Activated naive CD8-positive, alpha-beta T cell treated with anti-CD3 and anti-CD28 coated beads for 36 hours (primary cell): ENCODE measurements at regions not wholly inside any gene's neighbourhood (a gene's known extent, or its start where the extent isn't known, plus 50 kb on each side); places are given as distances from the start of the nearest gene placed in this dataset.

ENCODE experiments used
- DNase-seq: peaks from one replicate; pipeline ENCODE4 v3.0.0; 2021
- H3K27ac Mint-ChIP-seq: one replicate; pipeline ENCODE4 v1.8.0; 2022; ENCODE audit warnings: mild to moderate bottlenecking, moderate library complexity, mixed read lengths
- H3K27me3 Mint-ChIP-seq: one replicate; pipeline ENCODE4 v1.8.0; 2022; ENCODE audit warnings: mild to moderate bottlenecking, mixed read lengths
- H3K36me3 Mint-ChIP-seq: one replicate; pipeline ENCODE4 v1.8.0; 2021; ENCODE audit warnings: mild to moderate bottlenecking, mixed read lengths
- H3K4me1 Mint-ChIP-seq: one replicate; pipeline ENCODE4 v1.8.0; 2021; ENCODE audit warnings: mixed read lengths
- H3K4me3 Mint-ChIP-seq: one replicate; pipeline ENCODE4 v1.8.0; 2022; ENCODE audit warnings: mild to moderate bottlenecking, moderate library complexity, mixed read lengths
- H3K9me3 Mint-ChIP-seq: one replicate; pipeline ENCODE4 v1.8.0; 2022; ENCODE audit warnings: mixed read lengths

GRCh38 chr2:104766683-104767082 is 87.2 kb upstream of the POU3F3 start:
- H3K27ac Mint-ChIP-seq, result no peak overlapping the region
- H3K4me1 Mint-ChIP-seq, result no peaks in the 10 kb centered on the region
- peaks cover 8% of the 10 kb centered on the region for H3K27me3 Mint-ChIP-seq
- H3K36me3 Mint-ChIP-seq, result no peaks in the 10 kb centered on the region
- no peaks in the 10 kb centered on the region for H3K9me3 Mint-ChIP-seq
- H3K4me3 Mint-ChIP-seq, result no peak overlapping the region
- DNase-seq, result no peak

- H3K4me3 Mint-ChIP-seq, result no peak overlapping the region
- H3K27ac Mint-ChIP-seq, result no peak overlapping the region
- H3K27me3 Mint-ChIP-seq, result peaks cover 8% of the 10 kb centered on the region
- H3K36me3 Mint-ChIP-seq, result no peaks in the 10 kb centered on the region
- no peaks in the 10 kb centered on the region for H3K9me3 Mint-ChIP-seq
- DNase-seq, result no peak
- no peaks in the 10 kb centered on the region for H3K4me1 Mint-ChIP-seq
Observed at GRCh38 chr2:104768694-104769093, 85.2 kb upstream of the POU3F3 start.

GRCh38 chr2:104769096-104769495 is 84.8 kb upstream of the POU3F3 start:
- DNase-seq, result no peak
- Mint-ChIP-seq H3K9me3 (no peaks in the 10 kb centered on the region), H3K36me3 (no peaks in the 10 kb centered on the region), H3K27ac (no peak overlapping the region), H3K4me3 (no peak overlapping the region), H3K4me1 (no peaks in the 10 kb centered on the region), H3K27me3 (peaks cover 8% of the 10 kb centered on the region)

- DNase-seq, result no peak
- peaks cover 7% of the 10 kb centered on the region for H3K27me3 Mint-ChIP-seq
- no peaks in the 10 kb centered on the region for H3K9me3 Mint-ChIP-seq
- no peak overlapping the region for H3K4me3 Mint-ChIP-seq
- H3K27ac Mint-ChIP-seq, result no peak overlapping the region
- H3K36me3 Mint-ChIP-seq, result no peaks in the 10 kb centered on the region
- H3K4me1 Mint-ChIP-seq, result no peaks in the 10 kb centered on the region
Observed at GRCh38 chr2:104772996-104773395, 80.9 kb upstream of the POU3F3 start.

GRCh38 chr2:104774631-104775030 is 79.3 kb upstream of the POU3F3 start:
- no peaks in the 10 kb centered on the region for H3K36me3 Mint-ChIP-seq
- no peak overlapping the region for H3K4me3 Mint-ChIP-seq

GRCh38 chr2:104777721-104778120 is 76.2 kb upstream of the POU3F3 start:
- Mint-ChIP-seq H3K36me3 (no peaks in the 10 kb centered on the region), H3K27ac (no peak overlapping the region), H3K4me3 (no peak overlapping the region), H3K27me3 (peaks cover 7% of the 10 kb centered on the region), H3K9me3 (no peaks in the 10 kb centered on the region), H3K4me1 (peaks cover 4% of the 10 kb centered on the region)
- no peak for DNase-seq

More at GRCh38 chr2:104774631-104775030, 79.3 kb upstream of the POU3F3 start:
- no peak for DNase-seq
- Mint-ChIP-seq H3K4me1 (no peaks in the 10 kb centered on the region), H3K9me3 (no peaks in the 10 kb centered on the region), H3K27me3 (peaks cover 7% of the 10 kb centered on the region), H3K27ac (no peak overlapping the region)

GRCh38 chr2:104781151-104781550 is 72.8 kb upstream of the POU3F3 start:
- peaks cover 4% of the 10 kb centered on the region for H3K4me1 Mint-ChIP-seq
- no peaks in the 10 kb centered on the region for H3K36me3 Mint-ChIP-seq
- no peak overlapping the region for H3K4me3 Mint-ChIP-seq
- no peak for DNase-seq
- H3K27ac Mint-ChIP-seq, result no peak overlapping the region
- no peaks in the 10 kb centered on the region for H3K9me3 Mint-ChIP-seq
- peaks cover 7% of the 10 kb centered on the region for H3K27me3 Mint-ChIP-seq

- no peak for DNase-seq
- Mint-ChIP-seq H3K27ac (no peak overlapping the region), H3K4me3 (no peak overlapping the region), H3K27me3 (peaks cover 8% of the 10 kb centered on the region), H3K4me1 (peaks cover 4% of the 10 kb centered on the region), H3K9me3 (no peaks in the 10 kb centered on the region), H3K36me3 (no peaks in the 10 kb centered on the region)
Observed at GRCh38 chr2:104784264-104784663, 69.7 kb upstream of the POU3F3 start.

- no peak for DNase-seq
- H3K36me3 Mint-ChIP-seq, result no peaks in the 10 kb centered on the region
- no peak overlapping the region for H3K4me3 Mint-ChIP-seq
- H3K27me3 Mint-ChIP-seq, result peaks cover 15% of the 10 kb centered on the region
- no peak overlapping the region for H3K27ac Mint-ChIP-seq
- H3K9me3 Mint-ChIP-seq, result no peaks in the 10 kb centered on the region
- no peaks in the 10 kb centered on the region for H3K4me1 Mint-ChIP-seq
Observed at GRCh38 chr2:104786204-104786603, 67.7 kb upstream of the POU3F3 start.

- H3K4me3 Mint-ChIP-seq, result no peak overlapping the region
- H3K27ac Mint-ChIP-seq, result no peak overlapping the region
Observed at GRCh38 chr2:104786821-104787220, 67.1 kb upstream of the POU3F3 start.

GRCh38 chr2:104787298-104788065 is 66.4 kb upstream of the POU3F3 start:
- Mint-ChIP-seq H3K4me3 (no peak overlapping the region), H3K27ac (no peak overlapping the region), H3K27me3 (peaks cover 15% of the 10 kb centered on the region), H3K36me3 (no peaks in the 10 kb centered on the region), H3K9me3 (no peaks in the 10 kb centered on the region), H3K4me1 (no peaks in the 10 kb centered on the region)
- no peak for DNase-seq

More at GRCh38 chr2:104786821-104787220, 67.1 kb upstream of the POU3F3 start:
- H3K9me3 Mint-ChIP-seq, result no peaks in the 10 kb centered on the region
- DNase-seq, result no peak
- H3K27me3 Mint-ChIP-seq, result peaks cover 15% of the 10 kb centered on the region
- no peaks in the 10 kb centered on the region for H3K36me3 Mint-ChIP-seq
- H3K4me1 Mint-ChIP-seq, result no peaks in the 10 kb centered on the region

GRCh38 chr2:104788742-104789455 is 65.0 kb upstream of the POU3F3 start:
- Mint-ChIP-seq H3K4me3 (no peak overlapping the region), H3K27ac (no peak overlapping the region), H3K36me3 (no peaks in the 10 kb centered on the region), H3K9me3 (no peaks in the 10 kb centered on the region), H3K27me3 (peaks cover 20% of the 10 kb centered on the region), H3K4me1 (no peaks in the 10 kb centered on the region)
- DNase-seq, result no peak

GRCh38 chr2:104790100-104790811 is 63.7 kb upstream of the POU3F3 start:
- no peaks in the 10 kb centered on the region for H3K4me1 Mint-ChIP-seq
- DNase-seq, result no peak
- H3K27ac Mint-ChIP-seq, result no peak overlapping the region

GRCh38 chr2:104790901-104791495 is 62.9 kb upstream of the POU3F3 start:
- H3K9me3 Mint-ChIP-seq, result no peaks in the 10 kb centered on the region
- no peaks in the 10 kb centered on the region for H3K4me1 Mint-ChIP-seq
- H3K4me3 Mint-ChIP-seq, result no peak overlapping the region
- H3K27me3 Mint-ChIP-seq, result peaks cover 20% of the 10 kb centered on the region
- DNase-seq, result no peak
- no peak overlapping the region for H3K27ac Mint-ChIP-seq
- H3K36me3 Mint-ChIP-seq, result no peaks in the 10 kb centered on the region

More at GRCh38 chr2:104790100-104790811, 63.7 kb upstream of the POU3F3 start:
- H3K27me3 Mint-ChIP-seq, result peaks cover 20% of the 10 kb centered on the region
- no peaks in the 10 kb centered on the region for H3K9me3 Mint-ChIP-seq
- no peaks in the 10 kb centered on the region for H3K36me3 Mint-ChIP-seq
- no peak overlapping the region for H3K4me3 Mint-ChIP-seq

- DNase-seq, result no peak
- Mint-ChIP-seq H3K27ac (no peak overlapping the region), H3K9me3 (no peaks in the 10 kb centered on the region), H3K36me3 (no peaks in the 10 kb centered on the region), H3K27me3 (peaks cover 14% of the 10 kb centered on the region), H3K4me3 (no peak overlapping the region), H3K4me1 (no peaks in the 10 kb centered on the region)
Observed at GRCh38 chr2:104793966-104794365, 59.9 kb upstream of the POU3F3 start.
